Breast epithelium (tissue), 4 donors: ENCODE measurements at regions not wholly inside any gene's neighbourhood (a gene's known extent, or its start where the extent isn't known, plus 50 kb on each side); places are given as distances from the start of the nearest gene placed in this dataset.
"Not testable (repeated sequence)": the region's sequence is repeated elsewhere in the genome, so short reads cannot be mapped to it uniquely, and the experiment has no call there.

Source experiments
- DNase-seq, 2 donors: peaks; one replicate each; pipeline ENCODE4 v3.0.0-alpha.2; 2019; ENCODE audit warnings: low spot score in 2 of 2
- H3K27ac ChIP-seq, 2 donors: fragments of 200-600 bp; sonication (generic) in 1 of 2; one replicate each; pipeline ENCODE4 v1.5.1; 2016 to 2019; ENCODE audit warnings: mild to moderate bottlenecking in 1 of 2
- H3K27me3 ChIP-seq, 2 donors: fragments of 200-600 bp; sonication (generic) in 1 of 2; one replicate each; pipeline versions ENCODE4 v1.5.1 to v1.6.0; 2017 to 2019; ENCODE audit warnings: control low read depth in 1 of 2, mild to moderate bottlenecking in 1 of 2
- H3K36me3 ChIP-seq: fragments of 200-600 bp; one replicate; pipeline ENCODE4 v1.5.1; 2019
- H3K4me1 ChIP-seq, 2 donors: fragments of 200-600 bp; sonication (generic); one replicate each; pipeline ENCODE4 v1.5.1; 2016 to 2019; ENCODE audit warnings: control low read depth in 1 of 2
- H3K4me3 ChIP-seq, 3 donors: fragments of 200-600 bp; sonication (generic); 1 replicate in 2 of 3; 2 replicates in 1 of 3; pipeline ENCODE4 v1.5.1; 2016 to 2019; ENCODE audit warnings: mild to moderate bottlenecking in 3 of 3, moderate library complexity in 2 of 3
- H3K9me3 ChIP-seq, 2 donors: fragments of 200-600 bp; sonication (generic) in 1 of 2; one replicate each; pipeline ENCODE4 v1.5.1; 2016 to 2019; ENCODE audit warnings: control low read depth in 1 of 2
- CTCF ChIP-seq, 3 donors: fragments of 450-650 bp; IDR thresholded peaks; one replicate each; pipeline ENCODE4 v1.5.1; 2016 to 2017; ENCODE audit warnings: antibody characterized with exemption in 3 of 3, mild to moderate bottlenecking in 3 of 3, moderate library complexity in 3 of 3
- POLR2A ChIP-seq: fragments of 450-650 bp; IDR thresholded peaks from one replicate; pipeline ENCODE4 v1.6.1; 2016; ENCODE audit warnings: antibody characterized with exemption, mild to moderate bottlenecking, moderate library complexity
- POLR2AphosphoS5 ChIP-seq, 3 donors: sonication (generic); formaldehyde crosslinking; IDR thresholded peaks; one replicate each; pipeline ENCODE4 v1.6.1; 2017; ENCODE audit warnings: antibody characterized with exemption in 3 of 3
- intact Hi-C: fragments of 100-400 bp; cut with DNase I; formaldehyde crosslinking; loops from one replicate; pipeline ENCODE4 v1.15.1; 2023; ENCODE audit warnings: low total_unique reads

DNA sequence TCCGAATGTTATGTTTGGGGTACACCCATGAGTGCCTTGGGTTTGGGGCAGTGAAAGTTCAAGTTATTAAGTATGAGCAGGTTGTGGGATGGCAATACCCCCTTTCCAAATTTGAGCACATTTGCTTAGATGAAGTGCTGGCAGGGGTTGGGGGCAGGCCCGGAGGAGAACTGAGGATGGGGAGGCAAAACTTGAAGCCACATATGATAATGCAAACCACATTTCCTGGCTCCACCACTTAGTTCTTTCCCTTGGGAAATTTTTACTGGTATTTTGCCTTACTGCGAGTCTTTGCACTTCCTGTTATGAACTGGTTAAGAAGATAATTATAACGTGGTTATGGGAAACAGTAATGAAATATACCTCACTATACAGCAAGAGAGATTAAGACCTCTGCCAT is 336.0 kb upstream of the ONECUT1 start:
- no peak overlapping the region for H3K27ac ChIP-seq
- no peak overlapping the region for H3K4me3 ChIP-seq
- intact Hi-C loops = no loop called here
- no peaks in the 10 kb centered on the region for H3K4me1 ChIP-seq
- DNase-seq = no peak
- TF ChIP-seq POLR2A (no peak), CTCF (IDR thresholded peaks at IDR 0.05) (no peak), POLR2AphosphoS5 (IDR thresholded peaks at IDR 0.05) (no peak)
- peaks cover 0 to 3% of the 10 kb centered on the region in 2 donors for H3K27me3 ChIP-seq
- no peaks in the 10 kb centered on the region for H3K9me3 ChIP-seq
- no peaks in the 10 kb centered on the region for H3K36me3 ChIP-seq

GRCh38 chr15:53122818-53123217 is 332.7 kb upstream of the ONECUT1 start:
- Histone ChIP-seq H3K4me1 (no peaks in the 10 kb centered on the region), H3K36me3 (no peaks in the 10 kb centered on the region), H3K9me3 (no peaks in the 10 kb centered on the region), H3K27ac (no peak overlapping the region), H3K4me3 (no peak overlapping the region), H3K27me3 (no peaks in the 10 kb centered on the region)
- no peak for DNase-seq
- TF ChIP-seq CTCF (IDR thresholded peaks at IDR 0.05) (no peak), POLR2AphosphoS5 (IDR thresholded peaks at IDR 0.05) (no peak)
- intact Hi-C loops = no loop called here

GRCh38 chr15:53116915-53117314 is 326.8 kb upstream of the ONECUT1 start:
- DNase-seq, H3K27me3 ChIP-seq, intact Hi-C loops, H3K4me3 ChIP-seq, H3K9me3 ChIP-seq, H3K27ac ChIP-seq, H3K36me3 ChIP-seq, H3K4me1 ChIP-seq: not testable (repeated sequence)

- H3K27ac ChIP-seq = no peak overlapping the region
- H3K36me3 ChIP-seq = no peaks in the 10 kb centered on the region
- intact Hi-C loops = no loop called here
- peaks cover 3 to 6% of the 10 kb centered on the region in 2 donors for H3K9me3 ChIP-seq
- H3K27me3 ChIP-seq = peaks cover 0 to 4% of the 10 kb centered on the region in 2 donors
- no peak for TF ChIP-seq POLR2AphosphoS5 (IDR thresholded peaks at IDR 0.05)
- no peak for TF ChIP-seq POLR2A
- no peak for TF ChIP-seq CTCF (IDR thresholded peaks at IDR 0.05)
- no peak overlapping the region for H3K4me3 ChIP-seq
- no peaks in the 10 kb centered on the region for H3K4me1 ChIP-seq
- DNase-seq = no peak
Measured at GRCh38 chr15:53116169-53116568, 326.0 kb upstream of the ONECUT1 start.

DNA sequence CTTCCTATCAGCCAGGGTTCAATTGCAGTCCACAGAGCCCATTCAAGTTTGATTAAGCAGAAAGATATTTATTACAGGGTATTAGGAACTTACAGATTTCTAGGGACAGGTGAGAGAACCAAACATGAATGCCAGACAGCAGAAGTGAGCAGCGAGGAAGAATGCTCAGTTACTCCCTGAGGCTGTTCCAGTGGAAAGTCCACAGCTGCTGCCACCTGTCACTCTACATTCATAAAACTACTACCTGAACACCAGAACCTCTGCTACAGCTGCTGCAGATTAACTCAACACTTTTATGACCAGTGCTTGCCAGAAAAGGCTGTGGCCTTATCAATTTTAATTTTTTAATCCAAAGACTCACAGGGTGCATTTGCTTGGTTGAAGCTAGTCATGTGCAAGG is 325.4 kb upstream of the ONECUT1 start:
- Histone ChIP-seq H3K27ac (no peak overlapping the region), H3K4me3 (no peak overlapping the region), H3K27me3 (peaks cover 0 to 7% of the 10 kb centered on the region in 2 donors), H3K4me1 (no peaks in the 10 kb centered on the region), H3K36me3 (no peaks in the 10 kb centered on the region), H3K9me3 (peaks cover 3 to 6% of the 10 kb centered on the region in 2 donors)
- no peak for DNase-seq
- TF ChIP-seq CTCF (IDR thresholded peaks at IDR 0.05) (no peak), POLR2A (no peak), POLR2AphosphoS5 (IDR thresholded peaks at IDR 0.05) (no peak)
- intact Hi-C loops = no loop called here

DNA sequence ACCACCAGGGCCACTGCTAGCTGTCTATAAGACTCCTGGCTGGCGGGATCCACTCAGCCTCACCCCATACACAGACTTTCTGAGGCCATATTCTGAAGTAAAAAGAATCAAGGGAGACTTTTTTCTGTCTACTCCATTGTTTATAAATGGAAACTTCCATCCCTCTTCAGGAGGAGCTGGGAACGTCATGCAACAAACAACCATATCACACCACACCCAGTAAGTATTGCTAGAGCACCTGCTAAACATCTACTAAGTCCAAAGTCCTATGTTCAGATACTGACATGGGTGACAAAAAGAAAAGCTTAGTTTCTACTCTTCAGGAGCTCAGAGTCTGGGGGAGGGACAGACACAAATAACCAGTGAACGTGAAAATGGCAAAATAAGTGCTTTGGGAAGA is 324.8 kb upstream of the ONECUT1 start:
- H3K36me3 ChIP-seq = no peaks in the 10 kb centered on the region
- H3K9me3 ChIP-seq = peaks cover 3 to 6% of the 10 kb centered on the region in 2 donors
- no peak for TF ChIP-seq POLR2AphosphoS5 (IDR thresholded peaks at IDR 0.05)
- no peak for TF ChIP-seq POLR2A
- TF ChIP-seq CTCF (IDR thresholded peaks at IDR 0.05) = no peak
- H3K27ac ChIP-seq = no peak overlapping the region
- peaks cover 0 to 7% of the 10 kb centered on the region in 2 donors for H3K27me3 ChIP-seq
- no peak overlapping the region for H3K4me3 ChIP-seq
- no peak for DNase-seq
- intact Hi-C loops = no loop called here
- no peaks in the 10 kb centered on the region for H3K4me1 ChIP-seq
